HEK293T (cell line): ENCODE measurements at regions not wholly inside any gene's neighbourhood (a gene's known extent, or its start where the extent isn't known, plus 50 kb on each side); places are given as distances from the start of the nearest gene placed in this dataset.

Source experiments
- ARNT ChIP-seq: fragments of 450-650 bp; IDR thresholded peaks from 2 replicates; pipeline ENCODE4 v1.6.1; 2017; ENCODE audit warnings: mild to moderate bottlenecking
- BHLHE40 ChIP-seq: fragments of 450-650 bp; IDR thresholded peaks from 2 replicates; pipeline ENCODE4 v1.6.1; 2016; ENCODE audit warnings: mild to moderate bottlenecking, moderate library complexity, borderline replicate concordance
- ELF4 ChIP-seq: fragments of 450-650 bp; IDR thresholded peaks from 2 replicates; pipeline ENCODE4 v1.6.1; 2017; ENCODE audit warnings: antibody characterized with exemption
- FOXA1 ChIP-seq: fragments of 450-650 bp; IDR thresholded peaks from 2 replicates; pipeline ENCODE4 v1.6.1; 2016; ENCODE audit warnings: mild to moderate bottlenecking
- HDGF ChIP-seq: fragments of 450-650 bp; IDR thresholded peaks from 2 replicates; pipeline ENCODE4 v1.6.1; 2017; ENCODE audit warnings: antibody characterized with exemption, borderline replicate concordance
- L3MBTL2 ChIP-seq: fragments of 450-650 bp; conservative IDR thresholded peaks from 2 replicates; pipeline ENCODE4 v1.6.1; 2016; ENCODE audit warnings: mild to moderate bottlenecking
- LEF1 ChIP-seq: fragments of 450-650 bp; IDR thresholded peaks from 2 replicates; pipeline ENCODE4 v1.6.1; 2017; ENCODE audit warnings: mild to moderate bottlenecking, borderline replicate concordance
- SP1 ChIP-seq: fragments of 450-650 bp; IDR thresholded peaks from 2 replicates; pipeline ENCODE4 v1.6.1; 2017
- SUZ12 ChIP-seq: fragments of 450-650 bp; IDR thresholded peaks from 2 replicates; pipeline ENCODE4 v1.6.1; 2016; ENCODE audit warnings: mild to moderate bottlenecking
- TARDBP ChIP-seq: fragments of 450-650 bp; IDR thresholded peaks from 2 replicates; pipeline ENCODE4 v1.6.1; 2016
- ZNF384 ChIP-seq: fragments of 450-650 bp; IDR thresholded peaks from 2 replicates; pipeline ENCODE4 v1.6.1; 2016
- TF ChIP-seq, protein P1 (sequence below): fragments of 450-650 bp; IDR thresholded peaks from 2 replicates; pipeline ENCODE4 v1.6.1; 2016

DNA sequence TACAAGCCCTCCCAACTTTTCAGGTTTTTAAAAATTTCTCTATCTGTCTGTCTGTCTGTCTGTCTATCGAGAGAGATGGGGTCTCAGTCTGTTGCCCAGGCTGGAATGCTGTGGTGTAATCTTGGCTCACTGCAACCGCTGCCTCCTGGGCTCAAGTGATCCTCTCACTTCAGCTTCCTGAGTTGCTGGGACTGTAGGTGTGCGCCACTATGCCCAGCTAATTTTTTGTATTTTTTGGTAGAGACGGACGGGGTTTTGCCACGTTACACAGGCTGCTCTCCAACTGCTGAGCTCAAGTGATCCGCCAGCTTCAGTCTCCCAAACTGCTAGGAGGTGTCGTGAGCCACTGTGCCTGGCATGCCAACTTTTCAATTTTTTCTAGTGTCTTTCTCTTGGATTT, 437.2 kb downstream of the PCNX1 start:
- TF ChIP-seq HDGF (no peak), SUZ12 (no peak), FOXA1 (no peak), TARDBP (no peak), ARNT (no peak), L3MBTL2 (no peak), SP1 (no peak), BHLHE40 (no peak), ELF4 (no peak), ZNF384 (no peak), LEF1 (no peak)
- TF ChIP-seq, protein P1, sequence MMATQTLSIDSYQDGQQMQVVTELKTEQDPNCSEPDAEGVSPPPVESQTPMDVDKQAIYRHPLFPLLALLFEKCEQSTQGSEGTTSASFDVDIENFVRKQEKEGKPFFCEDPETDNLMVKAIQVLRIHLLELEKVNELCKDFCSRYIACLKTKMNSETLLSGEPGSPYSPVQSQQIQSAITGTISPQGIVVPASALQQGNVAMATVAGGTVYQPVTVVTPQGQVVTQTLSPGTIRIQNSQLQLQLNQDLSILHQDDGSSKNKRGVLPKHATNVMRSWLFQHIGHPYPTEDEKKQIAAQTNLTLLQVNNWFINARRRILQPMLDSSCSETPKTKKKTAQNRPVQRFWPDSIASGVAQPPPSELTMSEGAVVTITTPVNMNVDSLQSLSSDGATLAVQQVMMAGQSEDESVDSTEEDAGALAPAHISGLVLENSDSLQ: no peak
